GM12878 (cell line): ENCODE measurements at regions not wholly inside any gene's neighbourhood (a gene's known extent, or its start where the extent isn't known, plus 50 kb on each side); places are given as distances from the start of the nearest gene placed in this dataset.

Experiments used
- ATAC-seq: fragments of 200-7000 bp; cut with Tn5 transposase; 3 replicates; pipeline ENCODE4 v1.9.1; 2020; ENCODE audit warnings: mild to moderate bottlenecking, moderate library complexity
- BruUV-seq: library from RNA; stranded (reverse); fragments of 400-500 nt; replicated peaks from 2 replicates; lab custom pipeline; 2021; lab: Mats Ljungman, UMichigan
- CTCF ChIA-PET: fragments of 300-600 bp; sonication (Branson Sonifier 250); formaldehyde crosslinking; extraction: SDS; loops from one replicate; lab custom pipeline; 2021; ENCODE audit warnings: inconsistent platforms; lab: Yijun Ruan, JAX
- POLR2A ChIA-PET: fragments of 350-600 bp; formaldehyde crosslinking; extraction: SDS; loops from one replicate; lab custom pipeline; 2021; ENCODE audit warnings: inconsistent platforms; lab: Charles Lee
- RAD21 ChIA-PET: fragments of 300-600 bp; sonication (Branson Sonifier 250); formaldehyde crosslinking; loops from one replicate; lab custom pipeline; 2023; ENCODE audit warnings: antibody characterized with exemption; ENCODE audit not compliant: unreplicated experiment; lab: Charles Lee
- SMC1A ChIA-PET: fragments of 300-600 bp; sonication (Branson Sonifier 250); formaldehyde crosslinking; loops from one replicate; lab custom pipeline; 2023; ENCODE audit not compliant: unreplicated experiment, uncharacterized antibody; lab: Charles Lee
- DNase-seq: peaks from one replicate; pipeline ENCODE4 v3.0.0-alpha.2; 2011; ENCODE audit warnings: low read depth, low spot score
- FAIRE-seq: peaks from 3 replicates; lab custom pipeline; 2011; peaks lifted over from hg19 to GRCh38; lab: Jason Lieb, UNC
- H2AFZ ChIP-seq: 2 replicates; pipeline ENCODE4 v1.6.0; 2011; ENCODE audit warnings: low read depth, low read length, control low read depth; ENCODE audit not compliant: control insufficient read depth
- H3K27ac ChIP-seq: 2 replicates; pipeline ENCODE4 v1.5.1; 2011; ENCODE audit warnings: control low read depth; ENCODE audit not compliant: control insufficient read depth, insufficient read depth
- H3K27me3 ChIP-seq, 2 experiments: replicated peaks in 1 of 2; 2 replicates each; pipeline versions ENCODE4 v1.6.0 to v1.6.1; 2011; ENCODE audit warnings: low read length in 1 of 2; ENCODE audit not compliant: control insufficient read depth in 2 of 2, insufficient read depth in 2 of 2
- H3K36me3 ChIP-seq, 2 experiments: 2 replicates each; pipeline ENCODE4 v1.5.1; 2011; ENCODE audit warnings: low read length in 1 of 2; ENCODE audit not compliant: control insufficient read depth in 2 of 2, insufficient read depth in 2 of 2
- H3K4me1 ChIP-seq: 2 replicates; pipeline ENCODE4 v1.6.1; 2011; ENCODE audit warnings: mild to moderate bottlenecking, low read length, moderate library complexity, mixed read lengths; ENCODE audit not compliant: control insufficient read depth, insufficient read depth
- H3K4me2 ChIP-seq: 2 replicates; pipeline ENCODE4 v1.6.0; 2011; ENCODE audit warnings: control low read depth; ENCODE audit not compliant: control insufficient read depth, insufficient read depth
- H3K4me3 ChIP-seq: fragments of 200-600 bp; sonication (generic); 2 replicates; pipeline ENCODE4 v1.5.1; 2016
- H3K79me2 ChIP-seq: 2 replicates; pipeline ENCODE4 v1.6.0; 2011; ENCODE audit warnings: low read length; ENCODE audit not compliant: control insufficient read depth, insufficient read depth
- H3K9ac ChIP-seq: 2 replicates; pipeline ENCODE4 v1.8.0; 2011; ENCODE audit warnings: low read length, control low read depth, mixed read lengths; ENCODE audit not compliant: control insufficient read depth, insufficient read depth
- H3K9me3 ChIP-seq: replicated peaks from 3 replicates; pipeline ENCODE4 v1.5.1; 2011; ENCODE audit warnings: mild to moderate bottlenecking, low read length; ENCODE audit not compliant: control insufficient read depth, insufficient read depth
- H4K20me1 ChIP-seq: 2 replicates; pipeline ENCODE4 v1.6.0; 2011; ENCODE audit not compliant: control insufficient read depth, insufficient read depth
- HCFC1 ChIP-seq: fragments of 150-350 bp; IDR thresholded peaks from 2 replicates; pipeline ENCODE4 v1.6.1; 2014; ENCODE audit warnings: low read length
- IRF3 ChIP-seq: fragments of 450-650 bp; IDR thresholded peaks from 2 replicates; pipeline ENCODE4 v1.6.1; 2014; ENCODE audit warnings: mild to moderate bottlenecking
- KDM1A ChIP-seq: fragments of 200-600 bp; sonication (generic); IDR thresholded peaks from 2 replicates; pipeline ENCODE4 v1.6.1; 2016; ENCODE audit warnings: borderline replicate concordance
- MEF2B ChIP-seq: fragments of 450-650 bp; IDR thresholded peaks from 2 replicates; pipeline ENCODE4 v1.6.1; 2018; ENCODE audit warnings: mild to moderate bottlenecking, moderate library complexity; ENCODE audit not compliant: partially characterized antibody, poor library complexity, severe bottlenecking
- MLLT1 ChIP-seq: fragments of 450-650 bp; IDR thresholded peaks from 2 replicates; pipeline ENCODE4 v1.6.1; 2016; ENCODE audit warnings: mild to moderate bottlenecking
- NBN ChIP-seq: fragments of 450-650 bp; IDR thresholded peaks from 2 replicates; pipeline ENCODE4 v1.6.1; 2016
- NFIC ChIP-seq: IDR thresholded peaks from 2 replicates; pipeline ENCODE4 v1.6.1; 2012; ENCODE audit warnings: low read depth, mild to moderate bottlenecking, inconsistent platforms, low read length, moderate library complexity
- POLR2AphosphoS2 ChIP-seq: IDR thresholded peaks from 2 replicates; pipeline ENCODE4 v1.6.1; 2011; ENCODE audit warnings: low read depth, mild to moderate bottlenecking, low read length, improper control_type of control experiment, moderate library complexity
- POLR2AphosphoS5 ChIP-seq: IDR thresholded peaks from 2 replicates; pipeline ENCODE4 v1.6.1; 2011; ENCODE audit warnings: mild to moderate bottlenecking, low read length, inconsistent platforms
- REST ChIP-seq: IDR thresholded peaks from 2 replicates; pipeline ENCODE4 v1.6.1; 2012; ENCODE audit warnings: mild to moderate bottlenecking, low read depth, low read length
- STAT1 ChIP-seq: fragments of 450-650 bp; conservative IDR thresholded peaks from 2 replicates; pipeline ENCODE4 v1.6.1; 2014; ENCODE audit warnings: antibody characterized with exemption, mild to moderate bottlenecking
- TCF12 ChIP-seq: IDR thresholded peaks from 2 replicates; pipeline ENCODE4 v1.6.1; 2011; ENCODE audit warnings: low read depth, mild to moderate bottlenecking, low read length
- WGBS: methylation state at CpG from one replicate; pipeline ENCODE4 v1.1.6; 2016; ENCODE audit warnings: low lambda C conversion rate; ENCODE audit not compliant: insufficient replicate concordance, insufficient coverage; ENCODE audit errors: missing lambda C conversion rate; 5-methylcytosine and 5-hydroxymethylcytosine counted together
- in situ Hi-C: fragments of 300-500 bp; cut with MboI; formaldehyde crosslinking; loops from 9 replicates; pipeline ENCODE4 v1.14.3; 2018; ENCODE audit warnings: mixed read lengths
- intact Hi-C: fragments of 100-400 bp; cut with micrococcal nuclease; formaldehyde crosslinking; loops from one replicate; pipeline ENCODE4 v1.14.2; 2022; ENCODE audit not compliant: unreplicated experiment

- no peak for FAIRE-seq
- H3K4me3 ChIP-seq: no peak overlapping the region
- POLR2A ChIA-PET: no interaction called here
- no TSS peak for BruUV-seq
- RAD21 ChIA-PET: no interaction called here
- TF ChIP-seq IRF3: no peak
- no peak for TF ChIP-seq MEF2B
- TF ChIP-seq MLLT1: no peak
- TF ChIP-seq STAT1: no peak
- TF ChIP-seq TCF12: no peak
- TF ChIP-seq KDM1A: no peak
- no peak for TF ChIP-seq POLR2AphosphoS5
- no peak for TF ChIP-seq HCFC1
- TF ChIP-seq NBN: no peak
- TF ChIP-seq POLR2AphosphoS2: no peak
- no peak for TF ChIP-seq REST
- no peak for TF ChIP-seq NFIC
- TF ChIP-seq, all 136 proteins: peak for 0
- Histone ChIP-seq H3K9me3 (no peaks in the 10 kb centered on the region; the same call in 2 of the 3 replicates), H3K9ac (no peak overlapping the region), H3K27ac (no peak overlapping the region), H3K36me3 (no peaks in the 10 kb centered on the region), H3K79me2 (no peaks in the 10 kb centered on the region), H3K4me2 (no peak overlapping the region), H3K4me1 (no peaks in the 10 kb centered on the region), H3K27me3 (no peaks in the 10 kb centered on the region), H4K20me1 (no peaks in the 10 kb centered on the region), H2AFZ (no peak overlapping the region)
- in situ Hi-C loops: no loop called here
- 19% methylated on average over 18 of the region's 18 CpGs for WGBS
- ChIA-PET CTCF (no interaction called here), SMC1A (no interaction called here)
- intact Hi-C loops: no loop called here
- no peak for ATAC-seq
- no peak for DNase-seq
Observed at GRCh38 chr22:48827904-48828555, 999.6 kb downstream of the BRD1 start.
